BJ (cell line): ENCODE measurements at regions not wholly inside any gene's neighbourhood (a gene's known extent, or its start where the extent isn't known, plus 50 kb on each side); places are given as distances from the start of the nearest gene placed in this dataset.

ENCODE experiments used
- CTCF ChIA-PET: fragments of 350-600 bp; formaldehyde crosslinking; extraction: SDS; loops from one replicate; lab custom pipeline; 2021; ENCODE audit warnings: antibody characterized with exemption, inconsistent platforms; lab: Yijun Ruan, JAX
- POLR2A ChIA-PET: fragments of 300-600 bp; sonication (Branson Sonifier 250); formaldehyde crosslinking; extraction: SDS; loops from one replicate; lab custom pipeline; 2021; ENCODE audit warnings: antibody characterized with exemption; lab: Charles Lee
- DNase-seq: peaks from one replicate; pipeline ENCODE4 v3.0.0-alpha.2; 2011; ENCODE audit warnings: low read depth
- H3K27me3 ChIP-seq: 2 replicates; pipeline ENCODE4 v1.6.0; 2011; ENCODE audit warnings: low read length; ENCODE audit not compliant: control insufficient read depth, insufficient read depth
- H3K36me3 ChIP-seq: 2 replicates; pipeline ENCODE4 v1.5.1; 2011; ENCODE audit warnings: low read length; ENCODE audit not compliant: control insufficient read depth, insufficient read depth
- H3K4me3 ChIP-seq: 2 replicates; pipeline ENCODE4 v1.5.1; 2011; ENCODE audit warnings: low read depth, mild to moderate bottlenecking, control low read depth, low read length
- CTCF ChIP-seq: IDR thresholded peaks from 2 replicates; pipeline ENCODE4 v1.5.1; 2011; ENCODE audit warnings: low read depth, mild to moderate bottlenecking, control low read depth, inconsistent platforms, low read length, moderate library complexity; ENCODE audit not compliant: insufficient read depth

GRCh38 chr6:40169878-40170277 lies 235.6 kb upstream of the MOCS1 start:
- Histone ChIP-seq H3K36me3 (no peaks in the 10 kb centered on the region), H3K27me3 (no peaks in the 10 kb centered on the region), H3K4me3 (no peak overlapping the region)
- TF ChIP-seq CTCF: no peak
- ChIA-PET CTCF (no interaction called here), POLR2A (no interaction called here)
- DNase-seq: no peak

- no peak overlapping the region for H3K4me3 ChIP-seq
- H3K27me3 ChIP-seq: no peaks in the 10 kb centered on the region
- no peaks in the 10 kb centered on the region for H3K36me3 ChIP-seq
- TF ChIP-seq CTCF: no peak
- DNase-seq: no peak
- ChIA-PET POLR2A (no interaction called here), CTCF (no interaction called here)
These were observed 232.7 kb upstream of the MOCS1 start for GRCh38 chr6:40166963-40167362.

- no peak overlapping the region for H3K4me3 ChIP-seq
- CTCF ChIA-PET: no interaction called here
- POLR2A ChIA-PET: no interaction called here
- no peak for DNase-seq
- no peaks in the 10 kb centered on the region for H3K27me3 ChIP-seq
- H3K36me3 ChIP-seq: no peaks in the 10 kb centered on the region
- TF ChIP-seq CTCF: no peak
These were observed 230.9 kb upstream of the MOCS1 start for GRCh38 chr6:40165036-40165709.

- Histone ChIP-seq H3K36me3 (no peaks in the 10 kb centered on the region), H3K27me3 (no peaks in the 10 kb centered on the region), H3K4me3 (no peak overlapping the region)
- POLR2A ChIA-PET: no interaction called here
- CTCF ChIA-PET: no interaction called here
- no peak for TF ChIP-seq CTCF
- no peak for DNase-seq
These were observed 230.1 kb upstream of the MOCS1 start for GRCh38 chr6:40164345-40164755.

GRCh38 chr6:40163924-40164323 lies 229.7 kb upstream of the MOCS1 start:
- no peak for DNase-seq
- no peaks in the 10 kb centered on the region for H3K36me3 ChIP-seq
- no peak overlapping the region for H3K4me3 ChIP-seq
- H3K27me3 ChIP-seq: no peaks in the 10 kb centered on the region
- POLR2A ChIA-PET: no interaction called here
- TF ChIP-seq CTCF: no peak
- CTCF ChIA-PET: interaction anchor here (0.9 kb wide), 1 partner anchor 15 kb away, joined by 3 read pairs; no protein-coding TSS in a partner anchor
